ENCODE measurements at regions not wholly inside any gene's neighbourhood (a gene's known extent, or its start where the extent isn't known, plus 50 kb on each side); places are given as distances from the start of the nearest gene placed in this dataset.

- no peak for DNase-seq (ENCODE audit: low read depth in 2 of 2, low spot score in 1 of 2)
Measured at GRCh38 chr22:49026494-49027367, 800.9 kb downstream of the BRD1 start.

- no peak for DNase-seq (ENCODE audit: low read depth in 2 of 2, low spot score in 1 of 2)
Measured at GRCh38 chr22:49025791-49026493, 801.7 kb downstream of the BRD1 start.

GRCh38 chr22:49024775-49025440 is 802.8 kb downstream of the BRD1 start:
- no peak for DNase-seq (ENCODE audit: low read depth in 2 of 2, low spot score in 1 of 2)

- no peak for DNase-seq (ENCODE audit: low read depth in 2 of 2, low spot score in 1 of 2)
Measured at GRCh38 chr22:49023879-49024774, 803.5 kb downstream of the BRD1 start.

GRCh38 chr22:49023161-49023878 is 804.4 kb downstream of the BRD1 start:
- no peak for DNase-seq (ENCODE audit: low read depth in 2 of 2, low spot score in 1 of 2)

GRCh38 chr22:49022816-49023160 is 804.9 kb downstream of the BRD1 start:
- no peak for DNase-seq (ENCODE audit: low read depth in 2 of 2, low spot score in 1 of 2)

GRCh38 chr22:49021926-49022815 is 805.5 kb downstream of the BRD1 start:
- DNase-seq (ENCODE audit: low read depth in 2 of 2, low spot score in 1 of 2), result no peak

- no peak for DNase-seq (ENCODE audit: low read depth in 2 of 2, low spot score in 1 of 2)
Measured at GRCh38 chr22:49021131-49021925, 806.3 kb downstream of the BRD1 start.

GRCh38 chr22:49019737-49020713 is 807.6 kb downstream of the BRD1 start:
- DNase-seq (ENCODE audit: low read depth in 2 of 2, low spot score in 1 of 2), result no peak

- DNase-seq (ENCODE audit: low read depth in 2 of 2, low spot score in 1 of 2), result no peak
Measured at GRCh38 chr22:49018601-49019000, 809.1 kb downstream of the BRD1 start.

GRCh38 chr22:49017482-49018329 is 810.0 kb downstream of the BRD1 start:
- DNase-seq (ENCODE audit: low read depth in 2 of 2, low spot score in 1 of 2), result no peak

GRCh38 chr22:49016909-49017481 is 810.7 kb downstream of the BRD1 start:
- DNase-seq (ENCODE audit: low read depth in 2 of 2, low spot score in 1 of 2), result no peak

GRCh38 chr22:49015993-49016908 is 811.4 kb downstream of the BRD1 start:
- DNase-seq (ENCODE audit: low read depth in 2 of 2, low spot score in 1 of 2), result no peak

GRCh38 chr22:49015459-49015858 is 812.2 kb downstream of the BRD1 start:
- DNase-seq (ENCODE audit: low read depth in 2 of 2, low spot score in 1 of 2), result no peak

Data from stimulated activated CD8-positive, alpha-beta memory T cell treated with anti-CD3 and anti-CD28 coated beads, Interleukin-4, amount 100 ng/mL, for 4 hours (primary cell).